Lung (tissue), 11 donors: ENCODE measurements at regions not wholly inside any gene's neighbourhood (a gene's known extent, or its start where the extent isn't known, plus 50 kb on each side); places are given as distances from the start of the nearest gene placed in this dataset.

Source experiments
- ATAC-seq: fragments of 200-7000 bp; cut with Tn5 transposase; one replicate; pipeline ENCODE4 v1.9.1; 2020; ENCODE audit warnings: moderate number of reproducible peaks; ENCODE audit not compliant: insufficient read depth, low FRiP score
- DNase-seq, 3 donors: peaks; one replicate each; pipeline ENCODE4 v3.0.0-alpha.2; 2013 to 2017
- H3K27ac ChIP-seq, 2 donors: one replicate each; pipeline ENCODE4 v1.5.1; 2013; ENCODE audit warnings: mild to moderate bottlenecking in 2 of 2, moderate library complexity in 2 of 2, control low read depth in 1 of 2, inconsistent platforms in 1 of 2, low read depth in 1 of 2, low read length in 1 of 2
- H3K27me3 ChIP-seq, 3 donors: one replicate each; pipeline ENCODE4 v1.5.1; 2013; ENCODE audit warnings: low read length in 2 of 3; ENCODE audit not compliant: control insufficient read depth in 3 of 3, insufficient read depth in 3 of 3
- H3K36me3 ChIP-seq, 4 donors: one replicate each; pipeline ENCODE4 v1.5.1; 2013; ENCODE audit warnings: low read length in 4 of 4, mild to moderate bottlenecking in 1 of 4, moderate library complexity in 1 of 4; ENCODE audit not compliant: control insufficient read depth in 4 of 4, insufficient read depth in 4 of 4
- H3K4me1 ChIP-seq, 5 donors: one replicate each; pipeline ENCODE4 v1.5.1; 2013; ENCODE audit warnings: low read length in 5 of 5, mild to moderate bottlenecking in 2 of 5, moderate library complexity in 1 of 5; ENCODE audit not compliant: control insufficient read depth in 5 of 5, insufficient read depth in 5 of 5
- H3K4me3 ChIP-seq: one replicate; pipeline ENCODE4 v1.5.1; 2013; ENCODE audit warnings: mild to moderate bottlenecking, control low read depth, moderate library complexity
- H3K9ac ChIP-seq, 2 donors: one replicate each; pipeline ENCODE4 v1.5.1; 2013; ENCODE audit warnings: low read length in 2 of 2, control low read depth in 1 of 2; ENCODE audit not compliant: insufficient read depth in 1 of 2
- H3K9me3 ChIP-seq, 4 donors: one replicate each; pipeline ENCODE4 v1.5.1; 2013; ENCODE audit warnings: low read length in 3 of 4, mild to moderate bottlenecking in 1 of 4, moderate library complexity in 1 of 4; ENCODE audit not compliant: control insufficient read depth in 4 of 4, insufficient read depth in 3 of 4
- WGBS, 2 donors: extraction: QIAGEN DNeasy Blood & Tissue Kit; methylation state at CpG; one replicate each; pipeline ENCODE4 v1.1.7; 2013; 5-methylcytosine and 5-hydroxymethylcytosine counted together
- TF ChIP-seq, protein P1 (sequence below): IDR thresholded peaks from 2 replicates; pipeline ENCODE4 v1.5.1; 2012; ENCODE audit warnings: mild to moderate bottlenecking; ENCODE audit errors: control extremely low read depth, extremely low read depth
- donor health status: control.
- donor health status: control.
- donor health status: Bipolar disorder and iron deficiency.
- donor health status: healthy.
- donor health status: DM: yes; HTN: yes; CAD: no.

DNA sequence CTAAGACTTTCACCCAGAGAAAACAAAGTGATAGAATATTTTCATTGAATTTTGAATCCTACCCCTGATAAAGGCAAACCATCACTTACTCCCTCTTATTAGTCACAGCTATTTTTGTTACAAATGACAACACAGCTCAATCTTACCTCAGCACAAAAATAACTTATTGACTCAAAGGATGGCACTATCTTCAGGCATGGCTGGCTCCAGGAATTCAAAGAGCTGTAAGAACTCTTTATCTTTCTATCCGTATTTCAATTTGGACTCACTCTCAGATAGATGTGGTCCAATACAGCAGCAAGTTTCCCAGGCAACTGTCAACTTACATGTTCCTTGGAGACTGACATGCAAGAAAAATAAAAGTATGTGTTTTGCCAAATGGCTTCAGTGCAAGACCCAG lies 709.4 kb upstream of the MDGA2 start:
- Histone ChIP-seq H3K9me3 (no peaks in the 10 kb centered on the region), H3K4me3 (no peak overlapping the region), H3K9ac (no peak overlapping the region), H3K4me1 (no peaks in the 10 kb centered on the region), H3K27ac (no peak overlapping the region), H3K36me3 (no peaks in the 10 kb centered on the region), H3K27me3 (no peaks in the 10 kb centered on the region)
- ATAC-seq (no peak), DNase-seq (no peak)
- TF ChIP-seq, protein P1, sequence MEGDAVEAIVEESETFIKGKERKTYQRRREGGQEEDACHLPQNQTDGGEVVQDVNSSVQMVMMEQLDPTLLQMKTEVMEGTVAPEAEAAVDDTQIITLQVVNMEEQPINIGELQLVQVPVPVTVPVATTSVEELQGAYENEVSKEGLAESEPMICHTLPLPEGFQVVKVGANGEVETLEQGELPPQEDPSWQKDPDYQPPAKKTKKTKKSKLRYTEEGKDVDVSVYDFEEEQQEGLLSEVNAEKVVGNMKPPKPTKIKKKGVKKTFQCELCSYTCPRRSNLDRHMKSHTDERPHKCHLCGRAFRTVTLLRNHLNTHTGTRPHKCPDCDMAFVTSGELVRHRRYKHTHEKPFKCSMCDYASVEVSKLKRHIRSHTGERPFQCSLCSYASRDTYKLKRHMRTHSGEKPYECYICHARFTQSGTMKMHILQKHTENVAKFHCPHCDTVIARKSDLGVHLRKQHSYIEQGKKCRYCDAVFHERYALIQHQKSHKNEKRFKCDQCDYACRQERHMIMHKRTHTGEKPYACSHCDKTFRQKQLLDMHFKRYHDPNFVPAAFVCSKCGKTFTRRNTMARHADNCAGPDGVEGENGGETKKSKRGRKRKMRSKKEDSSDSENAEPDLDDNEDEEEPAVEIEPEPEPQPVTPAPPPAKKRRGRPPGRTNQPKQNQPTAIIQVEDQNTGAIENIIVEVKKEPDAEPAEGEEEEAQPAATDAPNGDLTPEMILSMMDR, result no peak
- WGBS, 2 donors, result 79 to 82% methylated on average over 1 of the region's 1 CpG

DNA sequence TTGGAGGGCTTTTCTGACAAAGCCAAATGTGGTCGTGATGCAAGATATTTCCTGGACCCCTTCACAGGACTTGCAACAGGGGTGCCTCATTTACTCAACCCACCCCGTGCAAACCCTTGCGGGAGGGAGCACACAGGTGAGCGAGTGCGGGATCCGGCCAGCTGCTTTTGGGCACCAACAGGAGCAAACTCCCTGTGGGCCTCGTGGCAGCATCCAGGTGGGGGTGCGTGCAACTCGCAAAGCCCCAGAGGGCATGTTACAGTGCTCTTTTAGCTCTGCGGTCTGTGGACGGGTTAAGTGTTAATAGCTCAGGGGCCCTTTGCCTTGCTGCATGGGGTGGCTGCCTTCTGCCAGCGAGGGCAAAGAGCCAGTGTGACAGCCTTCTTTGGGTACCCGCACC lies 707.6 kb upstream of the MDGA2 start:
- no peak for DNase-seq
- H3K27ac ChIP-seq, result no peak overlapping the region
- no peak overlapping the region for H3K9ac ChIP-seq
- ATAC-seq, result no peak
- H3K9me3 ChIP-seq, result no peaks in the 10 kb centered on the region
- TF ChIP-seq, protein P1, result no peak
- H3K27me3 ChIP-seq, result no peaks in the 10 kb centered on the region
- H3K36me3 ChIP-seq, result no peaks in the 10 kb centered on the region
- H3K4me1 ChIP-seq, result no peaks in the 10 kb centered on the region
- H3K4me3 ChIP-seq, result no peak overlapping the region
- 92 to 94% methylated on average over 13 of the region's 13 CpGs for WGBS, 2 donors

DNA sequence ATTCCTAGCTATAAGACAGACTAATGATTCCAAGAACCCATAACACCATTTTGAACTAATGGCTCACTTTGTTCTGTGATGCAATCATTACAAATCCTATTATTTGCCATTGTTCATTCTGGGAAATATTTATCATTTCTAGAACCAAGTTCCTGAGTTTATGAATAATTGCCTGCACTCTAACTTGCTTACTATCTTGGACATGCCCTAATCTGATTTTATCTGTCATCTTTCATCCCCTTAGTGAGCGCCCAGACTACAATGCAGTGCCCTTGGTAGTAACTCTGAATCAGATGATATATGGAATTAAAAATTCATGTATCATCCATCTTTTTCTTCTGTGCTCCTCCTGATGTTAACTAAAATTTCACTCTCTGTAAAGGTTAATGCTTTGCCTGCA lies 703.1 kb upstream of the MDGA2 start:
- no peaks in the 10 kb centered on the region for H3K36me3 ChIP-seq
- DNase-seq, result no peak
- H3K27ac ChIP-seq, result no peak overlapping the region
- no peaks in the 10 kb centered on the region for H3K27me3 ChIP-seq
- H3K4me3 ChIP-seq, result no peak overlapping the region
- no peak for ATAC-seq
- H3K4me1 ChIP-seq, result no peaks in the 10 kb centered on the region
- no peaks in the 10 kb centered on the region for H3K9me3 ChIP-seq
- H3K9ac ChIP-seq, result no peak overlapping the region
- 73 to 76% methylated on average over 1 of the region's 1 CpG for WGBS, 2 donors
- TF ChIP-seq, protein P1, result no peak

DNA sequence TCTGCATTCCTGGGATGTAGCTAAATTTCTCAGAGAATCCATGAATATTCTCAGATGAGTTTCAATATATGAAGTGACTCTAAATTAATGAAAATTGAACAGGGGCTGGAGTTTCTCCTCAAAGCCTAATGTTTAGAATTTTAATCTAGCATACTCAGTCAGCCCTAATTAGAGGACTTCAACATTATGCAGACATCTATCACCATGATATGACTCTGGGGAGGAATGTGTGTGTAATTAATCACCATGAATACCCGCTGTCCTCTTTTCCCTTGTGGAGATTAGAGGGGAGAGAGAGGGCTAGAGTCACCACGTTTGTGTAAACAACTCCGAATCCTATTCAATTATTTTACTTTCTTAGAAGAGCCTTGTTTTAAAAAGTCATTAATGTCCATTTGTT lies 698.6 kb upstream of the MDGA2 start:
- Histone ChIP-seq H3K27me3 (no peaks in the 10 kb centered on the region), H3K9me3 (peaks cover 0 to 2% (median 0%) of the 10 kb centered on the region in 4 donors), H3K27ac (no peak overlapping the region), H3K36me3 (no peaks in the 10 kb centered on the region), H3K4me1 (no peaks in the 10 kb centered on the region), H3K4me3 (no peak overlapping the region), H3K9ac (no peak overlapping the region)
- DNase-seq (no peak), ATAC-seq (no peak)
- 38 to 59% methylated on average over 3 of the region's 3 CpGs for WGBS, 2 donors
- TF ChIP-seq, protein P1, result no peak
